AG04450 (cell line): ENCODE measurements at regions not wholly inside any gene's neighbourhood (a gene's known extent, or its start where the extent isn't known, plus 50 kb on each side); places are given as distances from the start of the nearest gene placed in this dataset.

Source experiments
- CTCF ChIA-PET: fragments of 300-600, 350-600 bp; formaldehyde crosslinking; extraction: SDS; loops from one replicate; lab custom pipeline; 2022; ENCODE audit warnings: antibody characterized with exemption, inconsistent platforms; lab: Charles Lee
- POLR2A ChIA-PET: fragments of 350-600 bp; formaldehyde crosslinking; extraction: SDS; loops from one replicate; lab custom pipeline; 2021; ENCODE audit warnings: antibody characterized with exemption, inconsistent platforms; lab: Yijun Ruan, JAX
- DNase-seq: peaks from one replicate; pipeline ENCODE4 v3.0.0-alpha.2; 2011; ENCODE audit warnings: low read depth, low spot score
- H3K27ac ChIP-seq: one replicate; pipeline ENCODE4 v1.5.1; 2012; ENCODE audit warnings: low read depth, low read length, control low read depth
- H3K27me3 ChIP-seq: one replicate; pipeline ENCODE4 v1.6.0; 2012; ENCODE audit warnings: low read length; ENCODE audit not compliant: control insufficient read depth, insufficient read depth
- H3K4me3 ChIP-seq: 2 replicates; pipeline ENCODE4 v1.5.1; 2011; ENCODE audit warnings: mild to moderate bottlenecking, low read depth, low read length, control low read depth
- H3K9me3 ChIP-seq: 2 replicates; pipeline ENCODE4 v1.5.1; 2012; ENCODE audit warnings: low read length; ENCODE audit not compliant: control insufficient read depth, insufficient read depth
- CTCF ChIP-seq: IDR thresholded peaks from 2 replicates; pipeline ENCODE4 v1.5.1; 2011; ENCODE audit warnings: low read depth, low read length, control low read depth, inconsistent platforms

- H3K9me3 ChIP-seq = no peaks in the 10 kb centered on the region
- no peak overlapping the region for H3K27ac ChIP-seq
- H3K27me3 ChIP-seq = no peaks in the 10 kb centered on the region
- DNase-seq = no peak
- ChIA-PET CTCF (no interaction called here), POLR2A (no interaction called here)
- no peak for TF ChIP-seq CTCF
- no peak overlapping the region for H3K4me3 ChIP-seq
These were observed 183.4 kb downstream of the CALCRL start for GRCh38 chr2:187264612-187265011.

GRCh38 chr2:187263675-187264560 lies 184.1 kb downstream of the CALCRL start:
- POLR2A ChIA-PET = no interaction called here
- CTCF ChIA-PET = no interaction called here

DNA sequence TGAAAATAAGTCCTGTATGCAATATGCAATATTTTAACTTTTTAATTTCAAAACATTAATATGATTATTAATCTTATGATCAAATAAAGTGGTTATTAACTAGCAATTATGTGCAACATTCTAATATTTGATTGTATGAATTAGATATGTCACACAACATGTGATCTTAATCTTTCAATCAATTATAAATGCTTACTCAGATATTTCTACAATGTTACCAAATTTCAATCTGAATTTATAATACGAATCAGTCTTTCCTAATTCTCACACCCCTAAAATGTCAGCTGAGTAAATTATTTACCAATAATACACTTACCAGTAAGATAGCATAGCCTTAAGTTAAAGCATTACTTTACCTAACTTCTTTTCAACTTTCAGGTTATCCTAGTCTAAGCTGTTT lies 186.3 kb downstream of the CALCRL start:
- Histone ChIP-seq H3K27ac (no peak overlapping the region), H3K4me3 (no peak overlapping the region), H3K27me3 (no peaks in the 10 kb centered on the region), H3K9me3 (no peaks in the 10 kb centered on the region)
- ChIA-PET POLR2A (no interaction called here), CTCF (no interaction called here)
- TF ChIP-seq CTCF = no peak
- DNase-seq = no peak

More at GRCh38 chr2:187263675-187264560, 184.1 kb downstream of the CALCRL start:
- no peak overlapping the region for H3K4me3 ChIP-seq
- no peaks in the 10 kb centered on the region for H3K27me3 ChIP-seq
- no peak for TF ChIP-seq CTCF
- no peak for DNase-seq
- H3K9me3 ChIP-seq = no peaks in the 10 kb centered on the region
- no peak overlapping the region for H3K27ac ChIP-seq

DNA sequence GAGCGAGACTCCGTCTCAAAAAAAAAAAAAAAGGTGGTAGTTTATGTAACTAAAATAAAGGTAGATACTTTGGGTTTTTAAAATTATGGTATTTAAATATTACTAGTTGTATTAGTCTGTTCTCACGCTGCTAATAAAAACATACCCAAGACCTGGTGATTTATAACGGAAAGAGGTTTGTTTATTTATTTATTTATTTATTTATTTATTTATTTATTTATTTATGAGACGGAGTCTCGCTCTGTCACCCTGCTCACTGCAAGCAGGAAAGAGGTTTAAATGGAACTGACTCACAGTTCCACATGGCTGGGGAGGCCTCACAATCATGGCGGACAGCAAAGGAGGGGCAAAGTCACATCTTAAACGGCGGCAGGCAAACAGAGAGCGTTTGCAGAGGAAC lies 196.0 kb downstream of the CALCRL start:
- POLR2A ChIA-PET = no interaction called here
- CTCF ChIA-PET = no interaction called here
- H3K9me3 ChIP-seq = no peaks in the 10 kb centered on the region

More for the DNA sequence above, 196.0 kb downstream of the CALCRL start:
- no peak for DNase-seq
- Histone ChIP-seq H3K27me3 (no peaks in the 10 kb centered on the region), H3K27ac (no peak overlapping the region), H3K4me3 (no peak overlapping the region)
- TF ChIP-seq CTCF = no peak
